Pancreas (tissue), 10 donors: ENCODE measurements at regions not wholly inside any gene's neighbourhood (a gene's known extent, or its start where the extent isn't known, plus 50 kb on each side); places are given as distances from the start of the nearest gene placed in this dataset.

ENCODE experiments used
- ATAC-seq, 4 donors: fragments of 200-7000 bp; cut with Tn5 transposase; one replicate each; pipeline versions ENCODE4 v1.8.0 to v1.9.1; 2020; ENCODE audit warnings: mild to moderate bottlenecking in 4 of 4, moderate library complexity in 4 of 4
- DNase-seq, 6 donors: peaks; one replicate each; pipeline ENCODE4 v3.0.0-alpha.2; 2020
- FAIRE-seq: peaks from 2 replicates; lab custom pipeline; 2012; peaks lifted over from hg19 to GRCh38; lab: Jason Lieb, UNC
- H3K27ac ChIP-seq, 4 donors: fragments of 200-600 bp; sonication (generic); 1 replicate in 3 of 4; 2 replicates in 1 of 4; pipeline versions ENCODE4 v1.5.0 to v1.8.0; 2020
- H3K27me3 ChIP-seq, 4 donors: fragments of 200-600 bp; one replicate each; pipeline ENCODE4 v1.8.0; 2021
- H3K36me3 ChIP-seq, 3 donors: fragments of 200-600 bp; sonication (generic) in 1 of 3; one replicate each; pipeline versions ENCODE4 v1.5.0 to v1.8.0; 2020 to 2021
- H3K4me1 ChIP-seq, 3 donors: fragments of 200-600 bp; one replicate each; pipeline ENCODE4 v1.8.0; 2021
- H3K4me3 ChIP-seq, 4 donors: fragments of 200-600 bp; sonication (generic) in 2 of 4; one replicate each; pipeline versions ENCODE4 v1.5.0 to v1.8.0; 2020 to 2021
- H3K9me3 ChIP-seq, 4 donors: fragments of 200-600 bp; one replicate each; pipeline ENCODE4 v1.8.0; 2021
- CTCF ChIP-seq, 4 donors: fragments of 200-600 bp; sonication (generic) in 3 of 4; IDR thresholded peaks; one replicate each; pipeline versions ENCODE4 v1.5.0 to v1.8.0; 2021; ENCODE audit warnings: antibody characterized with exemption in 4 of 4
- WGBS, 2 donors: extraction: QIAGEN DNeasy Blood & Tissue Kit; methylation state at CpG; one replicate each; pipeline ENCODE4 v1.1.7; 2013; 5-methylcytosine and 5-hydroxymethylcytosine counted together
- intact Hi-C, 3 donors: fragments of 100-400 bp; cut with DNase I; formaldehyde crosslinking; loops; one replicate each; pipeline versions ENCODE4 v1.11.1 to v1.14.2; 2022
- donor health status: healthy with polysubstance abuse.
- donor health status: DM: no; HTN: no; CAD: no; lungs with moderate emphysema.
- donor health status: DM: no; HTN: no; CAD: no.
- donor health status: control.
- donor health status: control.
- donor health status: Bipolar disorder and iron deficiency.
- donor health status: DM: yes; HTN: yes; CAD: no.
- donor health status: DM: no; HTN: no; CAD: no.
- donor health status: DM: no; HTN: no; CAD: no.
- donor health status: DM: yes; HTN: yes; CAD: no.

GRCh38 chr3:55376753-55377347, 110.3 kb downstream of the WNT5A start:
- H3K27ac ChIP-seq, result no peak overlapping the region
- intact Hi-C loops, result no loop called here
- TF ChIP-seq CTCF (IDR thresholded peaks at IDR 0.05), result no peak
- FAIRE-seq, result no peak
- no peak for DNase-seq
- 79 to 86% methylated on average over 3 of the region's 3 CpGs for WGBS, 2 donors
- H3K9me3 ChIP-seq, result no peaks in the 10 kb centered on the region
- H3K27me3 ChIP-seq, result peaks cover 0 to 4% (median 0%) of the 10 kb centered on the region in 4 donors
- H3K36me3 ChIP-seq, result no peaks in the 10 kb centered on the region
- H3K4me3 ChIP-seq, result no peak overlapping the region
- H3K4me1 ChIP-seq, result no peaks in the 10 kb centered on the region
- no peak for ATAC-seq

- WGBS, 2 donors, result 76 to 84% methylated on average over 5 of the region's 5 CpGs
These were observed 113.7 kb downstream of the WNT5A start for GRCh38 chr3:55373423-55373822.

DNA sequence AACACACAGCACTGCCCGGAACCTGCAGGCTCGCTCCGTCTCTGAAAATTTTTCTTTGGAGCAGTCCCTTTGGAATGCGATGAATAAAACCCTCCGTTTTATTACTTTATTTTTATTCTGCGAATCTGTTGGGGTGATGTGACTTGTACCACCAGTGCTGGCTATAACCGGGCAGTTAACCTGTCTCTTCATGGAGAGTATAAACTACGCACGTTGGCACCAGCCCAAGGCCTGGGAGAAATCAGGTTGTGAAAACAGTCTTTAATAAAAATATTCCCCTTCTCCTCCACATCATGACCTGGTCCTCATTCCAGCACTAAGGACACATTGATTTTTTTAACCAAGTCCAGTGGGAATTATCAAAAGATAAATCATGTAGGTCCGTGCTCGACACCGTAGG, 116.8 kb downstream of the WNT5A start:
- FAIRE-seq, result no peak
- intact Hi-C loops, result no loop called here

More at GRCh38 chr3:55373423-55373822, 113.7 kb downstream of the WNT5A start:
- TF ChIP-seq CTCF (IDR thresholded peaks at IDR 0.05), result no peak
- FAIRE-seq (no peak), DNase-seq (no peak), ATAC-seq (no peak)
- H3K27ac ChIP-seq, result no peak overlapping the region
- H3K4me1 ChIP-seq, result no peaks in the 10 kb centered on the region
- no peaks in the 10 kb centered on the region for H3K36me3 ChIP-seq
- no peak overlapping the region for H3K4me3 ChIP-seq
- intact Hi-C loops, result no loop called here
- H3K9me3 ChIP-seq, result no peaks in the 10 kb centered on the region
- H3K27me3 ChIP-seq, result no peaks in the 10 kb centered on the region

GRCh38 chr3:55369141-55369847, 117.8 kb downstream of the WNT5A start:
- Histone ChIP-seq H3K27me3 (no peaks in the 10 kb centered on the region), H3K4me1 (no peaks in the 10 kb centered on the region), H3K27ac (no peak overlapping the region), H3K9me3 (no peaks in the 10 kb centered on the region), H3K4me3 (no peak overlapping the region), H3K36me3 (no peaks in the 10 kb centered on the region)
- WGBS, 2 donors, result 82 to 83% methylated on average over 10 of the region's 10 CpGs
- DNase-seq (no peak), ATAC-seq (no peak), FAIRE-seq (no peak)
- intact Hi-C loops, result no loop called here
- TF ChIP-seq CTCF (IDR thresholded peaks at IDR 0.05), result no peak

More for the DNA sequence above, 116.8 kb downstream of the WNT5A start:
- TF ChIP-seq CTCF (IDR thresholded peaks at IDR 0.05), result no peak
- no peaks in the 10 kb centered on the region for H3K36me3 ChIP-seq
- no peak overlapping the region for H3K27ac ChIP-seq
- DNase-seq (no peak), ATAC-seq (no peak)
- WGBS, 2 donors, result 71 to 83% methylated on average over 12 of the region's 12 CpGs
- no peaks in the 10 kb centered on the region for H3K4me1 ChIP-seq
- H3K4me3 ChIP-seq, result no peak overlapping the region
- no peaks in the 10 kb centered on the region for H3K27me3 ChIP-seq
- no peaks in the 10 kb centered on the region for H3K9me3 ChIP-seq

DNA sequence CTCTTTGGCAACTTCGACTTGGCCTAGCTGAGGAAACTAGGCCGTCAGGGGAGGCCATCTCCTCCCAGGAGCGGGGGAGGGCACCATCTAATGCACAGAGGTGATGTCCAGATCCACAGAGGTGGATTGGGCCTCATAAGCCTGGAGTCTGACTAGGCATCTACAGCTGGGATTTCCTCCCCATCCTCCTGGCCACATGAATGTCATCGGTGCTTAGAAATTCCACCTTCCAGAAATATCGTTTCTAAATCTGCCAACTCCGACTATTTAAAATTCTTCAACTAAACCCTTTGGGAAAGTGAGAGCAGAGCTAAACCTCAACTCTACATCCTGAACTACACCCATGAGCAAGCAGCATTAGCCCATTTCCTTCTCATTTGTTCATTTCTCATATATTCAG, 118.7 kb downstream of the WNT5A start:
- H3K4me3 ChIP-seq, result no peak overlapping the region

More for the DNA sequence above, 118.7 kb downstream of the WNT5A start:
- H3K9me3 ChIP-seq, result no peaks in the 10 kb centered on the region
- TF ChIP-seq CTCF (IDR thresholded peaks at IDR 0.05), result no peak
- H3K27ac ChIP-seq, result no peak overlapping the region
- intact Hi-C loops, result no loop called here
- H3K36me3 ChIP-seq, result no peaks in the 10 kb centered on the region
- no peaks in the 10 kb centered on the region for H3K4me1 ChIP-seq
- 84 to 85% methylated on average over 6 of the region's 6 CpGs for WGBS, 2 donors
- no peak for DNase-seq
- no peak for ATAC-seq
- FAIRE-seq, result no peak
- H3K27me3 ChIP-seq, result no peaks in the 10 kb centered on the region
